ENCODE measurements at regions not wholly inside any gene's neighbourhood (a gene's known extent, or its start where the extent isn't known, plus 50 kb on each side); places are given as distances from the start of the nearest gene placed in this dataset.

DNA sequence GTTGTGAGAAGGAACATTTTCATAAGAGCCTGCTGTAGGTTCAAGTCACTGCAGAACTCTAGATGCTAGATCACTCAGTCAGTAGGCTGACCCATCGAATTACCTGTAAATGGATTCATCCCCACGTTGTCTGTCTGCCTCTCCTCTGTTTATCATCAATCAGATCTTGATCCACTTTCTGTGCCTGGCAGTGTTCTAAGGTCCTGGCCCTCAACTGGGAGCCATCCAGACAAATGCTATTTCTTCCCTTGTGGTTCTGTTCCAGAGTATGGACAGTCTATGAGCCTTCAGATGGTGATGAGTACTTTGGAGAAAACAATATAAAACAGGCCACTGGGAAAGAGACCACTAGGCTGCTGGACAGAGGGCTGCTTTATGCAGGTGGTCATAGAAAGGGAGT lies 699.4 kb upstream of the TMEM132C start:
- TF ChIP-seq, protein P1, sequence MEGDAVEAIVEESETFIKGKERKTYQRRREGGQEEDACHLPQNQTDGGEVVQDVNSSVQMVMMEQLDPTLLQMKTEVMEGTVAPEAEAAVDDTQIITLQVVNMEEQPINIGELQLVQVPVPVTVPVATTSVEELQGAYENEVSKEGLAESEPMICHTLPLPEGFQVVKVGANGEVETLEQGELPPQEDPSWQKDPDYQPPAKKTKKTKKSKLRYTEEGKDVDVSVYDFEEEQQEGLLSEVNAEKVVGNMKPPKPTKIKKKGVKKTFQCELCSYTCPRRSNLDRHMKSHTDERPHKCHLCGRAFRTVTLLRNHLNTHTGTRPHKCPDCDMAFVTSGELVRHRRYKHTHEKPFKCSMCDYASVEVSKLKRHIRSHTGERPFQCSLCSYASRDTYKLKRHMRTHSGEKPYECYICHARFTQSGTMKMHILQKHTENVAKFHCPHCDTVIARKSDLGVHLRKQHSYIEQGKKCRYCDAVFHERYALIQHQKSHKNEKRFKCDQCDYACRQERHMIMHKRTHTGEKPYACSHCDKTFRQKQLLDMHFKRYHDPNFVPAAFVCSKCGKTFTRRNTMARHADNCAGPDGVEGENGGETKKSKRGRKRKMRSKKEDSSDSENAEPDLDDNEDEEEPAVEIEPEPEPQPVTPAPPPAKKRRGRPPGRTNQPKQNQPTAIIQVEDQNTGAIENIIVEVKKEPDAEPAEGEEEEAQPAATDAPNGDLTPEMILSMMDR (IDR thresholded peaks at IDR 0.05), result no peak
- no peak for TF ChIP-seq ZFX (IDR thresholded peaks at IDR 0.05; ENCODE audit: borderline replicate concordance)
